CD4-positive, alpha-beta T cell treated with Interleukin-17A for 1 hour (primary cell): ENCODE measurements at regions not wholly inside any gene's neighbourhood (a gene's known extent, or its start where the extent isn't known, plus 50 kb on each side); places are given as distances from the start of the nearest gene placed in this dataset.
"Not testable (repeated sequence)": the region's sequence is repeated elsewhere in the genome, so short reads cannot be mapped to it uniquely, and the experiment has no call there.

Experiments
- DNase-seq: peaks from one replicate; pipeline ENCODE4 v3.0.0-alpha.2; 2020

DNA sequence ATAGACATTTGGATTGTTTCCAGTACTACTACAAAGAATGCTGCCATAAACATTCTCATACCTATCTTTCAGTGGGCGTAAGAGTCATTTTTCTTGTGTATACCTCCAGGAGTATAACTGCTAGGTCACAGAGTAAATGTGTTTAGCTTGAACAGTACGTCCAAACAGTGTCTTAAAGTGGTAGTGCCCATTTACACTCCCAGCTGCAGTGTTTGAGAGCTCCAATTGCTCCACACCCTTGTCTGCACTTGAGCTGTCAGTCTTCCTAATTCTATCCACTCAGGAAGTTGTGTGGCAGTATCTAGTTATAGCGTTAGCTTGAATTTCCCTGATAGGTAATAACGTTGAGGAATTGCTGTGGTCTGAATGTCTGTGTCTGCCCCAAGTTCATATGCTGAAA is 404.7 kb upstream of the PPP2R3A start:
- no peak for DNase-seq

DNA sequence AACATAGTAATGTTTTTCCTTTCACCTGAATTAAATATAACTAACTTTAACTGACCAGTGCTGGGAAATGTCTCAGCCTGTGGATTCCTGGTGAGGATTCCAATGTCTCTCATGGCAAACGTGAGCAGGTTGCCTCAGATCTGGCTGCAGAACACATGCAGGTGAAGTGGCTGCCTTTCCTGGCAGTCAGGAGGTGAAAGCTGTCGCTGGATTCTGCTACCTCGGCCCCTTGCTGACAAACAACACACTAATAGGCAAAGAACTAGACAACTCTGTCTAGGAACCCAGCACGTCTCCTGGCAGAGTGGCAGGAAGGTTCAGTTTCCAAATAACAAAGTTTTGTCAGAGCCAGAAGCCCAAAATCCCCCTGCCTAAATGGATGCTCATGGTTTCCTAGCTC is 400.8 kb upstream of the PPP2R3A start:
- no peak for DNase-seq

DNA sequence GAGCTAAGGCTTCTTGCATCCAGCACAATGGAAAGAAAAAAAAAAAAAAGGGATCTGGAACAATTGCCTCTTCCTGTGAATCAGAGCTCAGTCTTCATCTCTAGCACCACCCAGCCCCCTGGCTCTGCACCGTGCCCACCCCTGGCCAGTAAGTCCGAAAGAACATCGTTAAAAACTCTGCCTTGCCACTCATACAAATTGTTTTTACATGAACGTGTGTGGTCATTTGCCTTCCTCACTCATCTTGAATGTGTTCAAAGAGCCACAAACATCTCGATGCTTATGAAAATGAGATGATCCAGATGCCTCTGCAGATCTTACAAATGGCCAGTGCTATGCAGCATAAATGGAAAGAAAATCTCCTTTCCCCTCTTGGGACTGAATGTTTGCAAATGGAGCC is 400.0 kb upstream of the PPP2R3A start:
- DNase-seq, result no peak

DNA sequence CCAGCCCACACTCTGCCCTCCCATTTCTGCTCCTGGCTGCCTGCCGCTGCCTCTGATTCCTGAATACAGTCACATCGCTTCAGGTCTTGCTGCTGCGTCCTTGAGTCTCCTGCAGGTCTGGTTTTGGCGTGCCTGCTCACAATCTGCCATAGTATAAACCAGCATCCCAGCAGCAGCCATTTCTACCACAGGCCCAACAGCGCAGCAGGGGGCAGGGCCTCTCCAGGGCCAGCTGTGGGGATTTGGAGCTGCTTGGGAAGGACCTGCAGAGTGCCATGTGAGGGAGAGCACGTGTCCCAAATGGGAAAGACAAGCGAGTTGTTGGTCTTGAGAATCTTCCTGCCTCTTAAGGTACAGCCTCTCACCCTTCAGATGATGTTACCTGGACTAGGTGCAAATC is 398.3 kb upstream of the PPP2R3A start:
- DNase-seq, result no peak

DNA sequence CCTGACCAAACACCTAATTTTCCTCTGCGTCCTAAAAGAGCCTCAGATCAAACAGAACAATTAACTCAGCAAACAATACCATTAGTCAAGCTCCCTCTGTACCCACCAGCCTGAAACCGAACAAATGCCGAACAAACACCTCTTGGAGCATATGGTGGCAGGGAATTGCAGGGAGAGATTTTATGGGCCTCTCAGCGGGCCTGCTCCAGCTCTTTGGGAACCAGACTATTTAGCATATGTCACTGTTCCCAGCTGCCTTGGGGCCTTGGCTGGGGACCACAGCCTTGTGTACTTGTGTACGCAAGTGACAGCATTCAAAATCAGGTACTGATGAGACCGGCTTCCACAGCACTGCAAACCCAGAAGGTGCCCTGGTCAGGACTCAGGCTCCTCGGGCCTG is 388.8 kb upstream of the PPP2R3A start:
- no peak for DNase-seq

DNA sequence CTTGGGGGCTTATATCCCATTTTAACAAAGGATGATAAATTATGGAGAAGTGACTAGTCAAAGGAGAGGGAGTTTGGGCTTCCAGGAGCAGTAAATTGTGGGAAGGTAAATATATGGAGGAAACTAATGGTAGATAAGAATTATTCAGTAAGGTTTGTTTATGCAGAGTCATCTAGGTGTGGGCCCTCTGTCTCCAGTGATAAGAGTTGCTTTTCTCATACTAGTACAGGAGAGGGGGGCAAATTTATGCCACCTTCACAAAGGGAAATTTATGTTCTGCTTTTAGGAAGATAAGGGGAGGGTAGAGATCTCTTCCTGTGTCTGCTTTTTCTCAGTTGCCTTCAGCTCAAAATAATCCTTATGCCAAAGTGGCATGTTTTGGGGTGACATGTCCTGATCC is 383.7 kb upstream of the PPP2R3A start:
- no peak for DNase-seq

DNA sequence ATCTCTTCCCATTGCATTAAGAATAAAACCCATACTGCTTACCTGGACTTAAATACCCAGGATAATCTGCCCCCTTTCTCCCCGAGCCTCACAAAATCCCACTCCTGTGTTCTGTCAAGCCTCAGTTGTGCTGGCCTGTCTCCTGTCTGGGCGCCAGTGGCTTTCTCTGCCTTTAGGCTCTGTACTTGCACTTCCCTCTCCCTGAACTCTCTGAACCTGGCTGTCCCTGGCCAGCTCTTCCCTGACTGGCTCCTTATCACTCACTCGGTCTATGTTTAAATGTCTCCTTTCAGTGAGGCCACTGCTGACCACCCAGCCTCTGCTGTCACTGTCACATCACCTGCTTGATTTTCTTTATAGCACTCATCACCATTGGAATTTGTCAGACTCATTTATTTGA is 382.7 kb upstream of the PPP2R3A start:
- no peak for DNase-seq

DNA sequence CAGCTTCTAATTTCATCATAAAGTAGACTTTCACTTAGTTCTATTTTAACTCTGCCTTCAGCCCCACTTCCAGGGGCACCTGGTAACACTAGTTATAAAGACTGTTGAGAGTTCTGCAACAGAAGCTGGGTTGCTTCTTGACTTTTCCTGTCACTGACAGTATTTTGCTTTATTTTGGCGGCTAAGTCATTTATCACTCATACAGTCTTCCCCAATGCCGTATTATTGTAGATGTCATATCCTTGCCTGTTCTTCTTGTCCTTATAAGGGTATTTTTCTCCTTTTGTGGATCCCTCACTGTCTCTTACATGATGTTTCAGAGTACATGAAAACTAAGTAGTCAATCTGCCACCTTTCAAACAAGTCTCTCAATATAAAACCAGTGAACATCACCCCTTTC is 369.0 kb upstream of the PPP2R3A start:
- no peak for DNase-seq

DNA sequence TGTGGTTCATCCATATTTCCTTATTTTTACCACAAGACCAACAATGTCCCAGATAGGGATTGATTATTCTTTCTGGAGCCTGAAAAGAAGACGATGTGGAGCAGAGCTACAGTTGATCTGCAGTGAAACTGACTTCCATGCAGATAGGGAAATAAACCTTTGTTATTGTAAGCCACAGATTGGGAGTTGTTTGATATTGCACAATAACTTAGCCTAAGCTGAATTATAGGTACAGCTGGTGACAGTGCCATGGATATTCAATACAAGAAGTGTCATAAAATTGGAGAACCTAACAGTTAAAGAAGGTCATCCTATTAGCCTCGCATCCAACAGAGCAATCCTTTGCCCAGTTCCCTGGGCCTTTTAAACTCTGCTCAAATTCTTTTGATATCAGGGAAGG is 367.7 kb upstream of the PPP2R3A start:
- DNase-seq, result no peak

DNA sequence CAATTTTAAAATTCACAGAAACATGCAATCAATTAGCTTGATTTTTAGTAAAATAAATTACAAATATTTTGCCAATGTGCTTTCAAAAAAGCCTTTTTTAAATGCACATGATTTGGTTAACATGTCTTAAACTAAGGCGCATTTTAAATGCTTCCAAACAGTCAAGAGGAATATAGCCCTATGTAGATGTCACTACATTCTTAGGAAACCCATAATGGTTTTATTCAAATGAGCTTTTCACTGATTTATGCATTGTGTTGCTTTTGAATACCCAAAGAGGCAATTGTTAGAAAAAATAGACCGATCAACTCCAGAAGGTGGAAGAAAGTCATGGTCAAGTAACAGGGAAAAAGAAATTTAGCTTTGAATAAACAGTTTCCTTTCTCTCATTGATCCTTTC is 366.9 kb upstream of the PPP2R3A start:
- no peak for DNase-seq

DNA sequence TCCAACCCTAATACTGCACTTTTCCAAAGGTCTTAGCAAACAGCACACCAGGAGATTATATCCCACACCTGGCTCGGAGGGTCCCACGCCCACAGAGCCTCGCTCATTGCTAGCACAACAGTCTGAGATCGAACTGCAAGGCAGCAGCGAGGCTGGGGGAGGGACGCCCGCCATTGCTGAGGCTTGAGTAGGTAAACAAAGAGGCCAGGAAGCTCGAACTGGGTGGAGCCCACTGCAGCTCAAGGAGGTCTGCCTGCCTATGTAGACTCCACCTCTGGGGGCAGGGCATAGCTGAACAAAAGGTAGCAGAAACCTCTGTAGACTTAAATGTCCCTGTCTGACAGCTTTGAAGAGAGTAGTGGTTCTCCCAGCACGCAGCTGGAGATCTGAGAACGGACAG is 361.0 kb upstream of the PPP2R3A start:
- not testable (repeated sequence) for DNase-seq

DNA sequence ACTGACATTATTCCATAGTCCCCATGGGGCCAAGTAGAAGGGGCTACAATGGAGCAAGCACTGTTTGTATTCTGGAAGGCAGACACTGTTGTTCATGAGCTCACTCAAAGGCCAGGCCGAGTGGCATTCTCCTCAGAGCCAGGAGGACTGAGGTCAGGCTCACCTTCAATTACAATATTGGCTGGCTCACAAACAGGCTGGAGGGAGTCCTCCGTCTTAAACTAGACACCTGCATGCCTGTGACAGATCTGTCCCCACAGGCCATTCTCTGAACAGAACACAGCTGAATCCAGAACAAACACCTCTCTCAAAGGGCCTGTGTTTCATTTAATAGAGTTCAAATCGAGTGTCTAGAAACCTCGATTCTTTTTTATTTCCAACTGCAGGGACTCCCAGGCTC is 347.4 kb upstream of the PPP2R3A start:
- no peak for DNase-seq

DNA sequence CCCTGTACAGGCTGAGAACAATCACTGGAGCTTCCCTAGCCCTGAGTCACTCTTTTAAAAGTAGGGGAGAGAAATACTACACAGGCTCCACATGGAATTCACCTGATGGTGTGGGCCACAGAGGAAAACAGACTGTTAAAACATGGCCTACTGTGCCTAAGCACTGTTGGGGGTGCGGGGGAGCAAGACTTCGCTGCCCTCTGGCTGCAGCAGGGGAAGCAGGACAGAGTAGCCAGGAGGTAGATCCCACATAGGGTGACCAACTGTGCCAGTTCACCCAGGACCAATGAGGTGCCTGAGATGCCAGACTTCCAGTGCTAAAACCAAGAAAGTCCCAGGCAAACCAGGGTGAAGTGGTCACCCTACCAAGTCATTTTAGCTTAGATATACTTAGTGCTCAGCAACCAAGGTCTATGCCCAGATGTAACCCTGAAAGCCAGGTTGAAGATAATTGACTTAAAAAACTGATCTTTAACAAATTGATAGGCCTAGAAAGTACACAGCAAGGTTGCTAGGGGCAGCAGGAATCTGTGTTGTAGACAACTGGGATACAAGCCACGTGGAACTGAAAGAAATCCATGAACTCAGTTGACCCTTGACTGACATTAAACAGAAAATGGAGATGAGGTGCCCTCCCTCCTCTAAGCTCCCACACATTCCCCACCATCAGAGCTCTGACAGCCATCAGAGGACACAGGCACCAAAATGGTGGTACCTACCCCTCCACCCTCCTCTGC is 344.2 kb upstream of the PPP2R3A start:
- no peak for DNase-seq

DNA sequence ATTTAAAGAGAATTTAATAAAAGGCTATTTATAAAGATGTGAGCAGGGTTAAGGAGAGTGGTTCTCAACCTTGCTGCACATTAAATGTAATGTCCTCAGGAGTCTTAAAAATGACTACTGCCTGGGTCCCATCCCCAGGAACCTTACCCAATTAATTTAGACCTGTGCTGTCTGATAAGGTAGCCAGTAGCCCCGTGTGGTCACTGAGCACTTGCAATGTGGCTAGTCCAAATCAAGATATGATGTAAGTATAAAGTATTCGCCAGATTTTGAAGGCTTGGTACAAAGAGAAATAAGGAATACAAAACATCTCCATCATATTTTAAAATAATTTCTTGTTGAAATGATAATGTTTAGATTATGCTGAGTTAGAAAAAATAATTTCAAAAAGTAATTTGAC is 343.3 kb upstream of the PPP2R3A start:
- no peak for DNase-seq

DNA sequence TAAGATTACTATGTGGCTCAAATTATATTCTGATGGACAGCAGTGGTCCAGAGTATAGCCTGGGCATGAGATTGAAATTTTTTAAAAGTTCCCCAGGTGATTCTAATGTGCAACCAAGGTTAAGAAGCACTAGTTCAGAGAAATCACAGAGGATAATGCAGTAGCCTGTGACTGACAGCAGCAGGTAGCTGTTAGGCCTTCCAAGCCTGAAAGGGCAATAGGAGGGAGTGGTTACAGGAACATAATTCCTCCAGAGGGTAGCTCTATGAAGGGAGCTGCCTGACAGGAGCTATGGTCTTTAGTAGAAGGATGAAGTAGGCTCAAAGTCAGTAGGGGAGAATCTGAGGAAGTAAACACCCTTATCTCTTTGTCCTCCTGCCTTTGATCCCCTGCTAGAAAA is 342.9 kb upstream of the PPP2R3A start:
- DNase-seq, result no peak

DNA sequence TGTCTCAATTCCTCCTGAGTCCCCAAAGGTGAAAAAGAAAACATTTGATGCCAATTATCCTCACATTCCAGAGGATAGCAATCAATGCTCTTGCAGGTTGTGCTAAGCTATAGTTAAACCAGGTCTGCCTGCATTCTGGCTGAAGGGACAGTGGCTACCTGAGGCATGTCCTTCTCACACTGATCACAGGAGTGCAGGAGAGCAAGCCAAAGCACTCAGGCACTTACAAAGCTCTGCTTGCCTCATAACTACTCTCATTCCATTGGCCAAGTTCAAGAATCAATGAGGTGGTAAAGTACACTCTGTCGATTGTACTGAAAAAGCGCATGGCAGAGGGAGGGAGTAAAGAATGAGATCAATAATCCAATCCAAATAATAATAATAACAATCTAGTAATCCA is 342.0 kb upstream of the PPP2R3A start:
- no peak for DNase-seq

DNA sequence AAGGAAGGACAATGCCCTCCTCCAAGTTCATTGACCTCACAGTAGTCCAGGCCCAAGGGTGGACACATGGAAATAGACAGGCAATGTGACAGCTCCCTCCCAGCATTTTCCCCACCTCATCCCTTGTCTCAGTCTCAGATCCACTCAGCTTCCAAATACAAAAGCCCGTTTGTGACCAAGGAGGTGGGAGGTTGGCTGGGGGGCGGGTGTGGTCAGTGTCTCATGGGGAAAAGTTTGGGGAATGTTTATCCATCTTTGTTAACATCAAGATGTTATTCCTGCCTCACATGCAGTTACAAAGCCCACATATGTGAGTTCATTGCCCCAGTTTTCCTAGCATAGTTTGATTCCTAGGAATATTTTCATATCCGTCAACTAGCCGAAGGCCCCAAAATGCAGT is 338.5 kb upstream of the PPP2R3A start:
- no peak for DNase-seq

DNA sequence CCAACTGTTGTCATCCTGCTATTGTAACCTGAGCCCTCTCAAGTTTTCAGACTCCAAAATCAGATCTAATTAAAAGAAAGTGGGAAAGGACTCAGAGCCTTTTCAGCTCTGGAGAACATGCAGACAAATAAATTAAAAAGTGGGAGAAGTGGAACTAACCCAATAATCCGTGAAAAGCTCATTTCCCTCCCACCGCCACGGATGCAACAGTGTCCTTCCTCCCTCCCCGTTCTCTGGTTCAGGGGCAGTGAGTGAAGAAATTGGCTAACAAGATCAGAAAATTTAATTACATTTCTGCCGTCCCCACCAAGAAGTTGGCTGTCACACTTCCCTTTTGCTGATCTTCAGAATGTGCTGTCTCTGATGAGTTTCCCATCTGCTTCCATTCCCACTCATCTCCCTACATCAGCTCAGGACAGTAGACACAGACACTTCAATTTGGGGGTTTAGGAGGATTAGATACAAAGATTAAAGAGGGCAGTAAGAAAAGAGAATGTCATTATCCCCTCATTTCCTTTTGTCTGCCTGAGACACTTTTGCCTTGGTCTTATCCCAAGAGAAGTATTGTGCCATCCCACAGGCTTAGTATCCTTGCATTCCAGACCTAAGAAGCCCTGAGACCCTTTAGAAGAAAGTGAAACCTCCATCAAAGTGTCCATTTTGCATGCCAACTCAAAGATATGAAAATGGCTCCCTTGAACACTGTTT is 335.7 kb upstream of the PPP2R3A start:
- no peak for DNase-seq

DNA sequence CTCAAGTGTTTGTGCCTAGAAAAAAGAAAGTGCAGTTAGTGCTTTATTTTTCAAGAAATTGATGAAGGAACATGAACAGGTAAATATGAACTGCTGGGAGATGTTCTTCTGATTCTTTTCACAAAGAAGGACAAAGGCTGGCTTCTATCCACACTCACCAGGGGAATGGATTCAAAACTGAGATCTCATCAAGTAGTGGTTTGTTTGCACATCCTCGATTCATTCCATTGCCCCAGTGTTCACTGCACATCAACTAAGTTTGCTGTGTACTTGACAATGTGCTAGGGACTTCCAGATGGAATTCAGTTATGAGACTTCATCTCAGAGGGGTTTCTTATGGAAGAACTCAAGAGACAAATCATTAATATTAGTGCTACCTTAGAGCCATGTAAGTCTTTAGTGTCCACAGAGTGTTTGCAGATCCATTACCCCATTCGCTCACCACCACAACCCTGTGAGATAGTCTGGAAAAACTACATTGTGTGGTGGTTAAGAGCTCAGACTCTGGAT is 332.9 kb upstream of the PPP2R3A start:
- no peak for DNase-seq

DNA sequence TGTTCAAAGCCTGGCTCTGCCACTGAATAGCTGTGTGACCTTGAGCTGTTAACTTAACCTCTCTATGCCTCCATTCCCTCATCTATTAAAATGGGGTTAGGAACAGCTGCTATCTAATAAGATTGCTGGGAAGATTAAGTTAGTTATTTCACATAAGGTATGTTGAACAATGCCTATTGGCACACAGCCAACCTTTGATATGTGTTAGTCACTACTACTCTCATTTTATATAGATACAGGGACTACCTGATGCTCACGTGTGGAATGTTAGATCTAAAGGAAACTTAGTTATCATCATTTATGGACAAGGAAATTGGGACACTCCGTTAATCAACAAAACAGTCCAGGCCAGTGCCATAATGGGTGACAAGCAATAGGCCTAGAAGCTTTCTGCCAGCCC is 332.4 kb upstream of the PPP2R3A start:
- DNase-seq, result no peak

DNA sequence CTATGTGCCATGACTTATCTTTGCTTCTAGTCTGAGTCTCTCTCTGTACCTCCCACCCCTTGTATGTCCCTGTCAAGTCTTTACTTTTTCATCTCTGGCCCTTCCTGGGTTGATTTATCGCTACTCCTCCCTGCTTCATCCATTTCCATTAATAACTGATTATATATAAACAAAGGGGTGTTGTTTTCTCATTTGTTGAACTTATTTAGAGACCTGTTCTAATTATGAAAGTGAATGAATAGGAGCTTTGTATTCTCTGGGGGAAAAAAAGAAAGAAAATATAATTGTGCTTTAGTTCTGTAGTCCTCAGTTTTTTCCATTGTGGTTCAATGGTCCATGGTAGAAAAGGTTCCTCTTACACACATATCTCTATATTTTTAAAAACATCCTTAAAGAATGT is 328.9 kb upstream of the PPP2R3A start:
- DNase-seq, result no peak

DNA sequence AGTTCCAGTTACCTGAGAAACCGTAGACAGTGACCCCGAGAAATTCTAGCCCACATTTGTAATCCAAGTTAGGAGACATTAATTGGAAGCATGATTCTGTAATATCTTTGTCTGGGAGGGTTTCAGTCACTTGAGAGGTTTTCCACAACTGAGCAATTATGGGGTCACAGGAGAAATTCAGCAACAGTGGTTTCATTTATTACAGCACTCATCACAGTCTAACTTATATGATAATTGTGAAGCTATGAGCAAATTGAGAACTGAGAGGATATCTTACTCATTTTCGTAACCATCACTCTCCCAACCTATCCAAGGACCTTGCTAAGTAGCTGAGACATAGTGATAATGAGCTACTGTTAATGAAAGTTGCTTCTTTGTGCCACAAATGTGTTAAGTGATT is 328.5 kb upstream of the PPP2R3A start:
- DNase-seq, result no peak

DNA sequence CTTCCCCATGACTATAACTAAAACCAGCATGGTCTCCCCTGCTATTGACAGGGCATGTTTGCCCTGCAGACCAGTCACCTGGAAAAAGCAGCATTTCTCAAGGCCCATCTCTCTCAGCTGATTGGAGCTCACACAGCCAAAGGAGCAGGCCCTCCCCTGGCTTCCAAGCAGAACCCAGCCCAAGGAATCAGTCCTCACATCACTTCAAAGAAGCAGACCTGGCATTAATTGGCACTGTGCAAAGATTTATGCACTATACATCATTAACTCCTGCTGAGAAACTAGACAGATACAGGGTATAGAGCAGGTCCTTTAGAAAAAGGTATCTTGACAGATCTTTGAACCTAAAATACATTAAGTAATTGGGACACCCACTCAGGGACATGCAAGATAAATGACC is 323.8 kb upstream of the PPP2R3A start:
- no peak for DNase-seq

DNA sequence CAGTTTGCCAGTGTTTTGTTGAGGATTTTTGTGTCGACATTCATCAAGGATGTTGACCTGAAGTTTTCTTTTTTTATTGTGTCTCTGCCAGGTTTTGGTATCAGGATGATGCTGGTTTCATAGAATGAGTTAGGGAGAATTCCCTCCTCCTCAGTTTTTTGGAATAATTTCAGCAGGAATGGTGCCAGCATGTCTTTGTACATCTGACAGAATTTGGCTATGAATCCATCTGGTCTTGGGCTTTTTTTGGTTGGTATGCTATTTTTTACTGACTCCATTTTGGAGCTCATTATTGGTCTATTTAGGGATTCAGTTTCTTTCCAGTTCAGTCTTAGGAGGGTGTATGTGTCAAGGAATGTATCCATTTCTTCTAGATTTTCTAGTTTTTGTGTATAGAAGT is 320.0 kb upstream of the PPP2R3A start:
- DNase-seq, result no peak

DNA sequence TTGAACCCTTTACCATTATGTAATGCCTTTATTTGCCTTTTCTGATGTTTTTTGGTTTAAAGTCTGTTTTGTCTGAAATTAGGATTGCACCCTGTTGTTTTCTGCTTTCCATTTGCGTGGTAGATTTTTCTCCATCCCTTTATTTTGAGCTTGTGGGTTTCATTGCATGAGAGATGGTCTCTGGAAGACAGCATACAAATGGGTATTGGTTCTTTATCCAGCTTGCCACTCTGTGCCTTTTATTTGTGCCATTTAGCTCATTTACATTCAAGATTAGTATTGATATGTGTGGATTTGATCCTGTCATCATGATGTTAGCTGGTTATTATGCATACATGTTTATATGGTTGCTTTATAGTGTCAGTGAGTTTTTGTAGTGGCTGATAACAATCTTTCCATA is 318.7 kb upstream of the PPP2R3A start:
- DNase-seq, result no peak
